HCT116 (cell line): ENCODE measurements at regions not wholly inside any gene's neighbourhood (a gene's known extent, or its start where the extent isn't known, plus 50 kb on each side); places are given as distances from the start of the nearest gene placed in this dataset.

Source experiments
- ATAC-seq: fragments of 200-7000 bp; cut with Tn5 transposase; 2 replicates; pipeline ENCODE4 v1.9.1; 2020; ENCODE audit warnings: mild to moderate bottlenecking, moderate library complexity
- BruUV-seq: library from RNA; stranded (reverse); fragments of 400-500 nt; replicated peaks from 2 replicates; lab custom pipeline; 2021; lab: Mats Ljungman, UMichigan
- CTCF ChIA-PET: fragments of 300-600 bp; sonication (Branson Sonifier 250); formaldehyde crosslinking; loops from one replicate; lab custom pipeline; 2021; ENCODE audit warnings: antibody characterized with exemption; lab: Charles Lee
- POLR2A ChIA-PET: fragments of 300-600, 350-600 bp; sonication (Branson Sonifier 250); formaldehyde crosslinking; loops from one replicate; lab custom pipeline; 2021; ENCODE audit warnings: antibody characterized with exemption; lab: Charles Lee
- RAD21 ChIA-PET, 2 experiments: fragments of 300-600 bp; sonication (Branson Sonifier 250); formaldehyde crosslinking; loops; one replicate each; lab custom pipeline; 2023; ENCODE audit warnings: low total read pairs in 2 of 2; ENCODE audit not compliant: uncharacterized antibody in 2 of 2, unreplicated experiment in 2 of 2, low non-redundant PET in 1 of 2; lab: Charles Lee
- DNase-seq: peaks from one replicate; pipeline ENCODE4 v3.0.0-alpha.2; 2010; ENCODE audit warnings: low read depth, low spot score
- H2AFZ ChIP-seq: fragments of 200-600 bp; shearing (Covaris generic), sonication (generic); 2 replicates; pipeline ENCODE4 v1.6.1; 2017; ENCODE audit warnings: low read depth, mixed run types, mixed read lengths, antibody characterized with exemption, low read length; ENCODE audit not compliant: poor library complexity, severe bottlenecking
- H3K27ac ChIP-seq: 2 replicates; pipeline ENCODE4 v1.5.1; 2012; ENCODE audit warnings: low read depth, low read length
- H3K27me3 ChIP-seq: fragments of 200-600 bp; sonication (generic); 2 replicates; pipeline ENCODE4 v1.6.1; 2016; ENCODE audit warnings: mixed run types, low read length, mixed read lengths; ENCODE audit not compliant: insufficient read depth
- H3K36me3 ChIP-seq, 2 experiments: fragments of 200-500 bp in 1 of 2; fragments of 200-600 bp in 1 of 2; sonication (Bioruptor generic) in 1 of 2; sonication (generic) in 1 of 2; 2 replicates each; pipeline versions ENCODE4 v1.5.1 to v1.6.1; 2014 to 2016; ENCODE audit warnings: low read length in 2 of 2, inconsistent platforms in 1 of 2, mixed read lengths in 1 of 2, mixed run types in 1 of 2; ENCODE audit not compliant: insufficient read depth in 2 of 2, control insufficient read depth in 1 of 2
- H3K4me1 ChIP-seq, 2 experiments: fragments of 200-600 bp in 1 of 2; sonication (generic) in 1 of 2; 2 replicates each; pipeline versions ENCODE4 v1.5.1 to v1.6.1; 2012 to 2017; ENCODE audit warnings: low read length in 2 of 2, inconsistent platforms in 1 of 2, mild to moderate bottlenecking in 1 of 2, mixed read lengths in 1 of 2, mixed run types in 1 of 2, moderate library complexity in 1 of 2; ENCODE audit not compliant: insufficient read depth in 2 of 2, control insufficient read depth in 1 of 2
- H3K4me2 ChIP-seq: fragments of 200-600 bp; sonication (generic); 2 replicates; pipeline ENCODE4 v1.6.1; 2017; ENCODE audit warnings: mixed run types, low read length, mixed read lengths
- H3K4me3 ChIP-seq, 2 experiments: fragments of 200-600 bp in 1 of 2; sonication (generic) in 1 of 2; replicated peaks in 1 of 2; 2 replicates each; pipeline ENCODE4 v1.5.1; 2011 to 2016; ENCODE audit warnings: low read length in 2 of 2, control low read depth in 1 of 2, low read depth in 1 of 2, mild to moderate bottlenecking in 1 of 2, mixed read lengths in 1 of 2, mixed run types in 1 of 2
- H3K79me2 ChIP-seq: fragments of 200-600 bp; sonication (generic); 2 replicates; pipeline ENCODE4 v1.6.1; 2017; ENCODE audit warnings: mild to moderate bottlenecking, mixed run types, low read length, moderate library complexity, mixed read lengths; ENCODE audit not compliant: insufficient read depth
- H3K9ac ChIP-seq: fragments of 200-600 bp; sonication (generic); 2 replicates; pipeline ENCODE4 v1.6.1; 2016; ENCODE audit warnings: low read length, mixed read lengths
- H3K9me2 ChIP-seq: fragments of 200-600 bp; sonication (generic), shearing (Covaris generic); 2 replicates; pipeline ENCODE4 v1.6.1; 2017; ENCODE audit warnings: mixed run types, mild to moderate bottlenecking, moderate library complexity; ENCODE audit not compliant: insufficient read depth
- H3K9me3 ChIP-seq, 2 experiments: fragments of 200-500 bp in 1 of 2; fragments of 200-600 bp in 1 of 2; sonication (Bioruptor generic) in 1 of 2; sonication (generic) in 1 of 2; 2 replicates each; pipeline ENCODE4 v1.6.1; 2014 to 2017; ENCODE audit warnings: low read length in 2 of 2, mixed read lengths in 2 of 2, inconsistent platforms in 1 of 2, low read depth in 1 of 2, mild to moderate bottlenecking in 1 of 2, mixed run types in 1 of 2, moderate library complexity in 1 of 2; ENCODE audit not compliant: control insufficient read depth in 1 of 2, insufficient read depth in 1 of 2
- H4K20me1 ChIP-seq: fragments of 200-600 bp; sonication (generic), shearing (Covaris generic); 2 replicates; pipeline ENCODE4 v1.6.1; 2017; ENCODE audit warnings: mixed run types, mild to moderate bottlenecking, moderate library complexity; ENCODE audit not compliant: insufficient read depth
- CEBPB ChIP-seq: IDR thresholded peaks from 2 replicates; pipeline ENCODE4 v1.6.1; 2012; ENCODE audit warnings: low read depth
- ELF1 ChIP-seq: IDR thresholded peaks from 2 replicates; pipeline ENCODE4 v1.6.1; 2012; ENCODE audit warnings: low read depth, borderline replicate concordance
- POLR2A ChIP-seq: IDR thresholded peaks from 2 replicates; pipeline ENCODE4 v1.7.0; 2011; ENCODE audit warnings: borderline replicate concordance; ENCODE audit not compliant: insufficient read depth, insufficient read length; ENCODE audit errors: extremely low read depth
- POLR2AphosphoS5 ChIP-seq: IDR thresholded peaks from 2 replicates; pipeline ENCODE4 v1.6.1; 2011; ENCODE audit warnings: mild to moderate bottlenecking, low read depth, low read length, moderate library complexity
- RAD21 ChIP-seq: IDR thresholded peaks from 2 replicates; pipeline ENCODE4 v1.6.1; 2012; ENCODE audit warnings: low read depth, mild to moderate bottlenecking
- REST ChIP-seq: IDR thresholded peaks from 2 replicates; pipeline ENCODE4 v1.6.1; 2012; ENCODE audit warnings: low read depth
- SIN3A ChIP-seq: IDR thresholded peaks from 2 replicates; pipeline ENCODE4 v1.6.1; 2012; ENCODE audit warnings: low read depth
- SRF ChIP-seq: IDR thresholded peaks from 2 replicates; pipeline ENCODE4 v1.6.1; 2012; ENCODE audit warnings: low read depth
- TCF7L2 ChIP-seq: IDR thresholded peaks from 2 replicates; pipeline ENCODE4 v1.7.0; 2011; ENCODE audit warnings: borderline replicate concordance, inconsistent platforms; ENCODE audit not compliant: insufficient read depth, insufficient read length; ENCODE audit errors: extremely low read depth
- ZBTB33 ChIP-seq: IDR thresholded peaks from 2 replicates; pipeline ENCODE4 v1.6.1; 2011; ENCODE audit warnings: mild to moderate bottlenecking, low read length, moderate library complexity; ENCODE audit not compliant: insufficient replicate concordance; ENCODE audit errors: extremely low read depth
- ZFX ChIP-seq: fragments of 450-650 bp; IDR thresholded peaks from 2 replicates; pipeline ENCODE4 v1.6.1; 2017
- intact Hi-C: fragments of 100-400 bp; cut with micrococcal nuclease; formaldehyde crosslinking; loops from 2 replicates; pipeline ENCODE4 v1.10.0; 2022
- TF ChIP-seq, protein P1 (sequence below): IDR thresholded peaks from 2 replicates; pipeline ENCODE4 v1.6.1; 2012
- TF ChIP-seq, protein P2 (sequence below), 3 experiments: fragments of 200-600 bp in 1 of 3; sonication (generic) in 1 of 3; IDR thresholded peaks in 2 of 3; conservative IDR thresholded peaks in 1 of 3; 2 replicates each; pipeline ENCODE4 v1.5.1; 2012 to 2017; ENCODE audit warnings: low read depth in 2 of 3, low read length in 2 of 3, antibody characterized with exemption in 1 of 3, borderline replicate concordance in 1 of 3, control low read depth in 1 of 3, mild to moderate bottlenecking in 1 of 3, mixed read lengths in 1 of 3, mixed run types in 1 of 3, moderate library complexity in 1 of 3; ENCODE audit not compliant: insufficient read depth in 1 of 3

DNA sequence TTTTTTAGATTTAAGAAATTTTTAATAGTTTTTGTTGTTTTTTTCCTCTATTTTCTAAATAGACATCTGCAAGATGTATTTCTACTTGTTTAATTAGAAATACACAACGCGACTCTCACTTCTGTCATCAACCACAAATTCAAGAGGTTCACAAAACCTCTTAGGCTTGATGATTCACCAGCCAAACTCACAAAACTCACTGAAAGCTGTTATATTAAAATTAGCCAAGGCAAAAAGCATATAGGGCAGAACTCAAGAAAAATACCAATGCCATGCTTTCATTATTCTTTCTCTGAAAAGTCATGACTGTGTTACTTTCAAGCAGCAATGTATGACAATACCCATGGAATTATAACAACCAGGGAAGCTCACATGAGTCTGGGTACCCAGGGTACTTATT, 487.0 kb upstream of the RGS18 start (continued):
- no peak for TF ChIP-seq REST

DNA sequence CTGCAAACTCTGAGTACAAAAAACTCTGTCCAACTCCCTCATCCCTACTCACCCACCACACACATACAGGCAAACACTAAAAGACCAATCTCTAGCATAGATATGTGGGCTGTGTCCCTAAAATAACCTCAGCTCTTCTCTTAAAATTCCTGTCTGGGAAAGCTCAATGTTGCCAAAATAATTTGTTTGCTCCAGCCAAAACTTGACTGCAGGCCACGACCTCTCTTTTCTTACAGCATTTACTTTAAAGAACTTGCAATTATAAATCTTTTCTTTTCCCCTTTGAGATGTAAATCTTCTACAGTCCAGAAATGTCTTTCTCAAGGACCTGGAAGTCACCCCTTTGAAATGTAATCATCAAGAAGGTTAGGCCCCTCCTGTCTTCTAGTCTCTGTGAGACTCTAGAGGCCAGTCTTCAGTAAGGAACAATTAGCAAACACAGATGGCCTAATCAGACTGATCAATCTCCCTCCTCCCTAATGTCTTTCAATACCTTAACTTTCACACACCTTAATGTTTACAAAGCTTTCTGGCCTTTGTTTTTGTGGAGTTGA, 483.6 kb upstream of the RGS18 start:
- Histone ChIP-seq H3K27ac (no peak overlapping the region), H3K9me2 (no peaks in the 10 kb centered on the region), H3K9me3 (no peaks in the 10 kb centered on the region), H2AFZ (no peak overlapping the region), H3K9ac (no peak overlapping the region), H3K79me2 (no peaks in the 10 kb centered on the region), H3K4me3 (no peak overlapping the region), H4K20me1 (no peaks in the 10 kb centered on the region), H3K4me1 (no peaks in the 10 kb centered on the region), H3K36me3 (no peaks in the 10 kb centered on the region), H3K4me2 (no peak overlapping the region), H3K27me3 (no peaks in the 10 kb centered on the region)
- intact Hi-C loops: no loop called here
- CTCF ChIA-PET: no interaction called here
- BruUV-seq: no TSS peak
- ATAC-seq: no peak
- POLR2A ChIA-PET: no interaction called here
- RAD21 ChIA-PET: no interaction called here
- no peak for DNase-seq
- TF ChIP-seq TCF7L2 (no peak), CEBPB (no peak), POLR2A (no peak), SIN3A (no peak), ELF1 (no peak), REST (no peak), SRF (no peak), ZBTB33 (no peak), POLR2AphosphoS5 (no peak), ZFX (no peak), RAD21 (no peak)
- TF ChIP-seq, protein P1, sequence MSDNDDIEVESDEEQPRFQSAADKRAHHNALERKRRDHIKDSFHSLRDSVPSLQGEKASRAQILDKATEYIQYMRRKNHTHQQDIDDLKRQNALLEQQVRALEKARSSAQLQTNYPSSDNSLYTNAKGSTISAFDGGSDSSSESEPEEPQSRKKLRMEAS: no peak
- TF ChIP-seq, protein P2, sequence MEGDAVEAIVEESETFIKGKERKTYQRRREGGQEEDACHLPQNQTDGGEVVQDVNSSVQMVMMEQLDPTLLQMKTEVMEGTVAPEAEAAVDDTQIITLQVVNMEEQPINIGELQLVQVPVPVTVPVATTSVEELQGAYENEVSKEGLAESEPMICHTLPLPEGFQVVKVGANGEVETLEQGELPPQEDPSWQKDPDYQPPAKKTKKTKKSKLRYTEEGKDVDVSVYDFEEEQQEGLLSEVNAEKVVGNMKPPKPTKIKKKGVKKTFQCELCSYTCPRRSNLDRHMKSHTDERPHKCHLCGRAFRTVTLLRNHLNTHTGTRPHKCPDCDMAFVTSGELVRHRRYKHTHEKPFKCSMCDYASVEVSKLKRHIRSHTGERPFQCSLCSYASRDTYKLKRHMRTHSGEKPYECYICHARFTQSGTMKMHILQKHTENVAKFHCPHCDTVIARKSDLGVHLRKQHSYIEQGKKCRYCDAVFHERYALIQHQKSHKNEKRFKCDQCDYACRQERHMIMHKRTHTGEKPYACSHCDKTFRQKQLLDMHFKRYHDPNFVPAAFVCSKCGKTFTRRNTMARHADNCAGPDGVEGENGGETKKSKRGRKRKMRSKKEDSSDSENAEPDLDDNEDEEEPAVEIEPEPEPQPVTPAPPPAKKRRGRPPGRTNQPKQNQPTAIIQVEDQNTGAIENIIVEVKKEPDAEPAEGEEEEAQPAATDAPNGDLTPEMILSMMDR (IDR thresholded peaks at IDR 0.05 in 2 of 3, conservative IDR thresholded peaks at IDR 0.05 in 1 of 3; ENCODE audit: borderline replicate concordance in 1 of 3, insufficient read depth in 1 of 3, low read depth in 2 of 3, low read length in 2 of 3): no peak
